NCI-H1694 treated with DMSO at 0.1 percent for 48 hours (cell line): ENCODE measurements at regions not wholly inside any gene's neighbourhood (a gene's known extent, or its start where the extent isn't known, plus 50 kb on each side); places are given as distances from the start of the nearest gene placed in this dataset.
"Not testable (repeated sequence)": the region's sequence is repeated elsewhere in the genome, so short reads cannot be mapped to it uniquely, and the experiment has no call there.

Experiments used
- DNase-seq: peaks from one replicate; lab custom pipeline; 2025; lab: John Stamatoyannopoulos, UW

DNA sequence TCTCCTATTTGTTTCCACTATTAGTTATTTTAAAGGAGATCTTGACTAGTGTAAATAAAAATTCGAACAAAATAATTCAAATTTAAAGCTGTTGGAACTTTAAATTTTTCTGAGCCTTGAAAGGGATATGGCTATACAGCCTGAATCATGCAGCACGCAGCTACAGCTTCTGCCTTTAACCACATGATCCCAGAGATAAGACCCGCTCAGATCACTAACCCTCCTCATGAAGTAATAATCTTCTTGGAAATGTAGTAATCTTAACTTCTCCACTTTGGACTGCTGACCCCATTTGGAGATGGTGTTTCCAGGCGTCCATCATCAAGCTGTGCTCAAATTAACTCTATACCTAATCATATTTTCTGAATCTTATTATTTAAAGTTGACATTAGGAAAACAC lies 336.6 kb downstream of the DSC3 start:
- DNase-seq: no peak

- no peak for DNase-seq
Observed at GRCh38 chr18:30698571-30698970, 344.0 kb downstream of the DSC3 start.

- DNase-seq: no peak
Observed at GRCh38 chr18:30696201-30696600, 346.3 kb downstream of the DSC3 start.

- no peak for DNase-seq
Observed at GRCh38 chr18:30694773-30695172, 347.8 kb downstream of the DSC3 start.

GRCh38 chr18:30689216-30689615 lies 353.3 kb downstream of the DSC3 start:
- DNase-seq: no peak

DNA sequence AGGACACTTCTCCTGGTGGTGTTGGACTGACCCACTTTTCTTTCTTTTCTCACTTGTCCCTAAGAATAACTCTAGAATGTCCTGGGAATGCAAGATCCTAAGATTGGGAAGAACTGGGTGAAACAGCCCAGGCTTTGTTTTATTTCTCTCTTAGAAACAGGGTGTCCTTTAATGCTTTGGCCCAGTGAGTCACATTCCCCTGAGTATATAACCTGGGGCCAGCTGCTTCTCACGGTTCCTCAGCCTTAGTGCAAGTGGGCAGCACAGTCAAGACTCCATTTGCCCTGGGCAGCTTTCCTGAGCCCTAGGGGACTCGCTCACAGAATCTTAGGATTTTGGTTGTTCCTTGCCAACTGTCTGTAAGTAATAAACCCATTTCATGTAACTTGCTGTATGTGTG lies 355.0 kb downstream of the DSC3 start:
- no peak for DNase-seq

DNA sequence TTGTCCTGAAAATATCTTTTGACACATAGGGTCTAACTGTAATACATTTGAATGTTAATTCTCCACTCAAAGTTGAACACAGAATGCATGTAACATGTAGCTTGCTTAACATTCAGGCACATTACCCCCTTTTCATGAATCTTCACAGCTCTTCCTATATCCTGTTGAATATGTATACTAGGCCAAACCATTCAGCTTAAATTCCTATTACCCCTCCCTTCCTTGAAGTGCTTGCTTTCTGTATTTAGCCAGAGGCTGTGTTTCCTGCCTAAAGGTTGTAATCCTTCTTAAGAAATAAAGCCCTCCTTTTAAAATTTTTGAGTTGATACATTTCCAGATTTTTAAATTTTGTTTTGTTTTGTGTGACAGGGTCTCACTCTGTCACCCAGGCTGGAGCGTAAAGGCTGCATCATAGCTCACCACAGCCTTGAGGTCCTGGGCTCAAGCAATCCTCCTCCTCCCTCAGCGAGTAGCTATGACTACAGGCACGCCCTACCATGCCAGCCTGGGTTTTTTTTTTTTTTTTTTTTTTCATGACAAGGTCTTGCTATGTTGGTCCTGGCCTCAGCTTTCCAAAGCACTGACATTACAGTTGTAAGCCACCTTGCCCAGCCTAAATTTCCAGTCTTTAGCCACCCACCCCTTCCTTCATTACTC lies 357.6 kb downstream of the DSC3 start:
- DNase-seq: no peak

DNA sequence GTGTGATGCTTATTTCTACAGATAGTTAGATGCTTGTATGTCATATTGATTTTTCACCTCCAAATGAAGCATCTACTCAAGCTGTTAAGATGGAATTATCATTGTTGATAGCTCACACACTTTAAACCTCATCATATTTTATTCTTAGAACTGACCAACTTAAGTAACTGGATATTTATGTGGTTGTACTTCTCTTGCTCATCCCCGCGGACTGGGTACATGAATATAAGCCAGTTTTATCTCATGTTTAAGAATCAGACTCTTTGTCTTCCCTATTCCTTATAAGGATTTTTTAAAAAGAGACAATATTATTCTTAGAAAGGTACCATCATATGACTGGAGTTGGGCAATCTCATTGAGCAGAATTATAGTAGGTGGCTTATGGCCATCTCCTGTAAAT lies 358.7 kb downstream of the DSC3 start:
- DNase-seq: no peak

- no peak for DNase-seq
Observed at GRCh38 chr18:30682672-30683071, 359.9 kb downstream of the DSC3 start.

- no peak for DNase-seq
Observed at GRCh38 chr18:30679285-30679930, 363.1 kb downstream of the DSC3 start.

GRCh38 chr18:30677813-30678212 lies 364.7 kb downstream of the DSC3 start:
- DNase-seq: not testable (repeated sequence)

DNA sequence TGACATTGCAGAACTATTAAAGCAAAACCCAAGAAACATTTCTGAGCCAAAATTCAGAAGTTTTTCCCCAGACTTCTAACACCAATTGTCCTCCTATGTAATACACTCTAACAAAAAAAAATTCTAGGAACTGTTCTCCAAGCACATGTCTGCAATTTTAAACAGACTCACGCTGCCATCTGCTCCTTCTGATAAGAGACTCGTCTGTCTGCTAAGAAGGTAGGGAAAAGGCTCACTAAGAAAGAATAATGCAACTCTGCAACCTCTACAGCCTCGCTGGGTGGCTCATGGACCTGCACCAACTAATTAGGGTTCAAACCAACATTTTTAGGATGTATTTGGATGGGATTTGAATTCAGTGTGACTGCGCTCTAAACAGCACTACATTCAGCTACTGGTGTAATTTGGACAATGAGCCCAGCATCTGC lies 366.5 kb downstream of the DSC3 start:
- DNase-seq: no peak

DNA sequence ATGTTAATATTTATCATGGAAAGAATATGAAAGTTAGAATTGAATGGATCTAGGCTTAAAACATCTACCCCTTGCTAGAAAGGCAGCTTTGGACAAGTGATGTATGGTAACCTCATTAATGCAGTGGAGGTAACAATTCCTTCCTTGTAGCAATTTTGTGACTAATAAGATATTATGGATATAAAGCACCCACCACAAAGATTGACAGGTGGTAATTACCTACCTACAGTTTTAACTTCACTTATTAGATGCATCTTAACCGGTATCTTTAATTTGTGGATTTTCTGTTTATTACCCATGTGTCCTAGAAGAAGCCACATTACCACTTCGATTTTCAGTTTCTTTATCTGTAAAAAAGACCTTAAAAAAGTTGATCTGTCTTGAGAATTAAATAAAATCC lies 367.0 kb downstream of the DSC3 start:
- no peak for DNase-seq

GRCh38 chr18:30675072-30675471 lies 367.5 kb downstream of the DSC3 start:
- no peak for DNase-seq

GRCh38 chr18:30674596-30674995 lies 367.9 kb downstream of the DSC3 start:
- no peak for DNase-seq

DNA sequence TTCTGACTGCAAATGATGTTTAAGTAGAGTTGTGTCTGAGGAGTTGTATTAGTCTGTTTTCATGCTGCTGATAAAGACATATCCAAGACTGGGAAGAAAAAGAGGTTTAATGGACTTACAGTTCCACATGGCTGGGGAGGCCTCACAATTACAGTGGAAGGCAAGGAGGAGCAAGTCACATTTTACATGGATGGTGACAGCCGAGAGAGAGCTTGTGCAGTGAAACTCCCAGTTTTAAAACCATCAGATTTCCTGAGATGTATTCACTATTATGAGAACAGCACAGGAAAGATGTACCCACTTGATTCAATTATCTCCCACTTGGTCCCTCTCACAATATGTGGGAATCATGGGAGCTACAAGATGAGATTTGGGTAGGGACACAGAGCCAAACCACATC lies 370.1 kb downstream of the DSC3 start:
- not testable (repeated sequence) for DNase-seq

DNA sequence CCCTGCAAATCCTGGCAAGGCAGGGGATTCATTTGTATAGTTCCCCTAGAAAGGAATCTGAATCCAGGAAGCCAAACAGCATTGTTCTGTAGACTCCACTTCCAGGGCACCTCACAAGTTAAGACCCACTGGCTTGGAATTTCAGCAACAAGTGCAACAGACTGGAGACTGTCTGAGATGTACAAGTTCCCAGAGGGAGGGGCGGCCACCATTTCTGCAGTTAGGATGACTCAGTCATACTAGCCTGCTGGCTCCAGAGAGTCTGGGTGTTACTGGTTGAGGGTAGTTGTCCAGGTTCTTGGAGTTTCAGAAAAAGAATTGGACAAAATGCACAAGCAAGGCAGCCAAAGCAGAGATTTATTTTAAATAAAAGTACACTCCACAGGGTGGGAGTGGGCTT lies 384.2 kb downstream of the DSC3 start:
- no peak for DNase-seq

DNA sequence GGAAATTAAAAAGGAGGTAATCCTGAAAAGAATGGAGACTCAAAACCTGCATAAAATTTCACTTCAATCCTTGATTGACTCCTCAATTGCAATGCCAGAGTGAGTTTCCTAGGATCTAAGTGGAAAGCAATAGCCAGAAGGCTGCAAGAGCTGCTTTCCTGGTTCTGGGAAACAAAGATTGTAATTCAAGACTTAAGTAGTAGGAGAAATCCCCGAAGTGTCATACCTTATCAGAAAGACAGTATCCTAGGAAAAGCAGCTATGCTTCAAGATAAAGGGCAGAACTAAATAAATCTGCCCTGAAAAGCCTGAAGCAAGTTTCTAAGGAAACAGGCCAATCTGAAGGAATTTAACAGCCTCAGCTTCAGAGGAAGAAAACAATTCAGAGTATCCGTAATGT lies 390.2 kb downstream of the DSC3 start:
- no peak for DNase-seq

GRCh38 chr18:30650499-30650898 lies 392.0 kb downstream of the DSC3 start:
- DNase-seq: no peak

GRCh38 chr18:30644158-30644557 lies 398.4 kb downstream of the DSC3 start:
- DNase-seq: no peak

GRCh38 chr18:30639361-30639760 lies 403.2 kb downstream of the DSC3 start:
- no peak for DNase-seq

DNA sequence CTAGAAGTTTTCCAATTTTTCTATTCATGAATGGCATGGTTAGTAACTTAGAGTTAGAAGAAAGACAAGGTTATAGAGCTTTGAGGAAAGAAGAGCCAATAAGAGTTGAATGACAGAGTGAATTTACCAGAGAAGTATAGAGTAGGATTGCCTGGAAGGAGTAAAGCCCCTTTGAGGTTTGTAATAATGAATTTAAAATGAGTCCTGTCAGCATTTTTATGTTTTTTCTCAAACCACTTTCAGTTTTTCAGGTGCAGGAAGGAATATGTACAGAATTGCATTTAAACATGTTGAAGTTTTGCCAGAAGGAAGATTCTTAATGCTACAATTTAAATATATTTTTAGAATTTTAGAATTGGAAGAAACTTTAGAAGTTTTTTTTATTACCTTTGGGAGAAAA lies 408.3 kb downstream of the DSC3 start:
- no peak for DNase-seq

DNA sequence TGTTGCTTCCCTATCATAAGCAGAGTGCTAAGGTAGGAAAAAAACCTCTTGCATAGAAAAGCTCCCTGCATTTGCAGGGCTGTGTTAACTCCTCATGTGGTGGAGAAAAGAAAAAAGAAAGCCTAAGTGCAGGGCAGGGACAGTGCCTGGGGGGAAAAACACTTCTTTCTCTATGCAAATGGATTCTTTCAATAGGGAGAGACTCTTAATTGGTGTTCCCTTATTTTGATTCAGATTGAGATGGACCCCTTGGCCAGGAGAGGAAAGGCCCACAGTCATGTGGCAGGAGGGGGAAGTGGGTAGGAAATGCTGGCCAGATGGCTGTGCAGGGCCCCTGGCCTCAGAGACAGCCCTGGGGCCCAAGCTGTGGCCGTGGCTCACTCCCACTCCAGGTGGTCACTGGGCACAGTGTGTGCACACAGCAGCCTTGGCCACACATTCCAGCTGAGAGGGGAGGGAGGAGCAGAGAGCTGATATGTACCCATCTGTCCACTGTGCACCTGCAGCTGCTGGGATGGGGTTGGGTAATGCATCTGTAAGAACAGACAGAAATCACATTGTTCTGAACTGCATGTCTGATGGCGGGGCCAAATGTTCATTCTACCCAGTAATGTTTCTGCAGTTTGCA lies 410.4 kb downstream of the DSC3 start:
- DNase-seq: no peak

GRCh38 chr18:30625961-30626360 lies 416.6 kb downstream of the DSC3 start:
- DNase-seq: no peak
